B cell (primary cell): ENCODE measurements at regions not wholly inside any gene's neighbourhood (a gene's known extent, or its start where the extent isn't known, plus 50 kb on each side); places are given as distances from the start of the nearest gene placed in this dataset.

ENCODE experiments used
- CTCF ChIP-seq: fragments of 200-600 bp; IDR thresholded peaks from one replicate; pipeline ENCODE4 v1.8.0; 2022; ENCODE audit warnings: antibody characterized with exemption, mild to moderate bottlenecking
- EZH2 ChIP-seq: IDR thresholded peaks from 2 replicates; pipeline ENCODE4 v1.6.1; 2012; ENCODE audit warnings: borderline replicate concordance, low read depth, mild to moderate bottlenecking, moderate library complexity, low read length; ENCODE audit not compliant: insufficient read depth, poor library complexity, severe bottlenecking

- TF ChIP-seq CTCF (no peak), EZH2 (no peak)
These were observed 827.2 kb upstream of the POU3F3 start for GRCh38 chr2:104026725-104027124.
